ENCODE measurements at regions not wholly inside any gene's neighbourhood (a gene's known extent, or its start where the extent isn't known, plus 50 kb on each side); places are given as distances from the start of the nearest gene placed in this dataset.

- DNase-seq (ENCODE audit: low read depth in 3 of 3, low spot score in 2 of 3) = no peak
Measured at GRCh38 chr14:34072921-34073320, 122.0 kb upstream of the EGLN3 start.

- no peak for DNase-seq (ENCODE audit: low read depth in 3 of 3, low spot score in 2 of 3)
Measured at GRCh38 chr14:34072401-34072800, 121.5 kb upstream of the EGLN3 start.

GRCh38 chr14:34070917-34071407 lies 120.1 kb upstream of the EGLN3 start:
- no peak for DNase-seq (ENCODE audit: low read depth in 3 of 3, low spot score in 2 of 3)

- no peak for DNase-seq (ENCODE audit: low read depth in 3 of 3, low spot score in 2 of 3)
Measured at GRCh38 chr14:34069854-34070582, 119.1 kb upstream of the EGLN3 start.

GRCh38 chr14:34067587-34067986 lies 116.7 kb upstream of the EGLN3 start:
- no peak for DNase-seq (ENCODE audit: low read depth in 3 of 3, low spot score in 2 of 3)

- no peak for DNase-seq (ENCODE audit: low read depth in 3 of 3, low spot score in 2 of 3)
Measured at GRCh38 chr14:34065690-34066391, 115.0 kb upstream of the EGLN3 start.

GRCh38 chr14:34065236-34065635 lies 114.4 kb upstream of the EGLN3 start:
- no peak for DNase-seq (ENCODE audit: low read depth in 3 of 3, low spot score in 2 of 3)

- DNase-seq (ENCODE audit: low read depth in 3 of 3, low spot score in 2 of 3) = no peak
Measured at GRCh38 chr14:34064349-34064748, 113.5 kb upstream of the EGLN3 start.

- DNase-seq (ENCODE audit: low read depth in 3 of 3, low spot score in 2 of 3) = no peak
Measured at GRCh38 chr14:34063470-34064164, 112.7 kb upstream of the EGLN3 start.

- no peak for DNase-seq (ENCODE audit: low read depth in 3 of 3, low spot score in 2 of 3)
Measured at GRCh38 chr14:34063042-34063441, 112.2 kb upstream of the EGLN3 start.

GRCh38 chr14:34062353-34062973 lies 111.6 kb upstream of the EGLN3 start:
- no peak for DNase-seq (ENCODE audit: low read depth in 3 of 3, low spot score in 2 of 3)

- no peak for DNase-seq (ENCODE audit: low read depth in 3 of 3, low spot score in 2 of 3)
Measured at GRCh38 chr14:34060651-34060999, 109.8 kb upstream of the EGLN3 start.

- no peak for DNase-seq (ENCODE audit: low read depth in 3 of 3, low spot score in 2 of 3)
Measured at GRCh38 chr14:34059925-34060650, 109.2 kb upstream of the EGLN3 start.

- DNase-seq (ENCODE audit: low read depth in 3 of 3, low spot score in 2 of 3) = no peak
Measured at GRCh38 chr14:34059037-34059924, 108.4 kb upstream of the EGLN3 start.

GRCh38 chr14:34058510-34058909 lies 107.6 kb upstream of the EGLN3 start:
- no peak for DNase-seq (ENCODE audit: low read depth in 3 of 3, low spot score in 2 of 3)

- no peak for DNase-seq (ENCODE audit: low read depth in 3 of 3, low spot score in 2 of 3)
Measured at GRCh38 chr14:34056046-34056445, 105.2 kb upstream of the EGLN3 start.

- no peak for DNase-seq (ENCODE audit: low read depth in 3 of 3, low spot score in 2 of 3)
Measured at GRCh38 chr14:34055157-34055950, 104.5 kb upstream of the EGLN3 start.

GRCh38 chr14:34053666-34054065 lies 102.8 kb upstream of the EGLN3 start:
- DNase-seq (ENCODE audit: low read depth in 3 of 3, low spot score in 2 of 3) = no peak

- DNase-seq (ENCODE audit: low read depth in 3 of 3, low spot score in 2 of 3) = no peak
Measured at GRCh38 chr14:34052658-34053014, 101.8 kb upstream of the EGLN3 start.
